Breast epithelium (tissue), 4 donors: ENCODE measurements at regions not wholly inside any gene's neighbourhood (a gene's known extent, or its start where the extent isn't known, plus 50 kb on each side); places are given as distances from the start of the nearest gene placed in this dataset.

Experiments
- DNase-seq, 2 donors: peaks; one replicate each; pipeline ENCODE4 v3.0.0-alpha.2; 2019; ENCODE audit warnings: low spot score in 2 of 2
- H3K27ac ChIP-seq, 2 donors: fragments of 200-600 bp; sonication (generic) in 1 of 2; one replicate each; pipeline ENCODE4 v1.5.1; 2016 to 2019; ENCODE audit warnings: mild to moderate bottlenecking in 1 of 2
- H3K27me3 ChIP-seq, 2 donors: fragments of 200-600 bp; sonication (generic) in 1 of 2; one replicate each; pipeline versions ENCODE4 v1.5.1 to v1.6.0; 2017 to 2019; ENCODE audit warnings: control low read depth in 1 of 2, mild to moderate bottlenecking in 1 of 2
- H3K36me3 ChIP-seq: fragments of 200-600 bp; one replicate; pipeline ENCODE4 v1.5.1; 2019
- H3K4me1 ChIP-seq, 2 donors: fragments of 200-600 bp; sonication (generic); one replicate each; pipeline ENCODE4 v1.5.1; 2016 to 2019; ENCODE audit warnings: control low read depth in 1 of 2
- H3K4me3 ChIP-seq, 3 donors: fragments of 200-600 bp; sonication (generic); 1 replicate in 2 of 3; 2 replicates in 1 of 3; pipeline ENCODE4 v1.5.1; 2016 to 2019; ENCODE audit warnings: mild to moderate bottlenecking in 3 of 3, moderate library complexity in 2 of 3
- H3K9me3 ChIP-seq, 2 donors: fragments of 200-600 bp; sonication (generic) in 1 of 2; one replicate each; pipeline ENCODE4 v1.5.1; 2016 to 2019; ENCODE audit warnings: control low read depth in 1 of 2
- CTCF ChIP-seq, 3 donors: fragments of 450-650 bp; IDR thresholded peaks; one replicate each; pipeline ENCODE4 v1.5.1; 2016 to 2017; ENCODE audit warnings: antibody characterized with exemption in 3 of 3, mild to moderate bottlenecking in 3 of 3, moderate library complexity in 3 of 3
- POLR2A ChIP-seq: fragments of 450-650 bp; IDR thresholded peaks from one replicate; pipeline ENCODE4 v1.6.1; 2016; ENCODE audit warnings: antibody characterized with exemption, mild to moderate bottlenecking, moderate library complexity
- POLR2AphosphoS5 ChIP-seq, 3 donors: sonication (generic); formaldehyde crosslinking; IDR thresholded peaks; one replicate each; pipeline ENCODE4 v1.6.1; 2017; ENCODE audit warnings: antibody characterized with exemption in 3 of 3
- intact Hi-C: fragments of 100-400 bp; cut with DNase I; formaldehyde crosslinking; loops from one replicate; pipeline ENCODE4 v1.15.1; 2023; ENCODE audit warnings: low total_unique reads

GRCh38 chr11:109783840-109784239 lies 309.4 kb upstream of the ZC3H12C start:
- H3K27me3 ChIP-seq, result no peaks in the 10 kb centered on the region
- no peak overlapping the region for H3K27ac ChIP-seq
- TF ChIP-seq POLR2AphosphoS5 (IDR thresholded peaks at IDR 0.05), result no peak
- no peak for TF ChIP-seq POLR2A
- no peak for TF ChIP-seq CTCF (IDR thresholded peaks at IDR 0.05)
- H3K4me3 ChIP-seq, result no peak overlapping the region
- H3K36me3 ChIP-seq, result no peaks in the 10 kb centered on the region
- intact Hi-C loops, result loop anchor here (2.0 kb wide), 1 partner anchor 43 kb away; no protein-coding TSS in a partner anchor
- H3K9me3 ChIP-seq, result no peaks in the 10 kb centered on the region
- no peaks in the 10 kb centered on the region for H3K4me1 ChIP-seq
- no peak for DNase-seq

GRCh38 chr11:109784536-109784935 lies 308.7 kb upstream of the ZC3H12C start:
- no peaks in the 10 kb centered on the region for H3K27me3 ChIP-seq
- no peak for TF ChIP-seq CTCF (IDR thresholded peaks at IDR 0.05)
- TF ChIP-seq POLR2AphosphoS5 (IDR thresholded peaks at IDR 0.05), result no peak
- TF ChIP-seq POLR2A, result no peak
- no peaks in the 10 kb centered on the region for H3K36me3 ChIP-seq
- no peaks in the 10 kb centered on the region for H3K4me1 ChIP-seq
- H3K27ac ChIP-seq, result no peak overlapping the region
- no peak for DNase-seq
- intact Hi-C loops, result no loop called here
- no peak overlapping the region for H3K4me3 ChIP-seq
- H3K9me3 ChIP-seq, result no peaks in the 10 kb centered on the region

GRCh38 chr11:109785198-109785597 lies 308.0 kb upstream of the ZC3H12C start:
- H3K27ac ChIP-seq, result no peak overlapping the region
- no peak overlapping the region for H3K4me3 ChIP-seq
- intact Hi-C loops, result no loop called here
- H3K27me3 ChIP-seq, result no peaks in the 10 kb centered on the region
- DNase-seq, result no peak
- H3K9me3 ChIP-seq, result no peaks in the 10 kb centered on the region
- H3K36me3 ChIP-seq, result no peaks in the 10 kb centered on the region
- TF ChIP-seq POLR2A, result no peak
- TF ChIP-seq CTCF (IDR thresholded peaks at IDR 0.05), result no peak
- no peak for TF ChIP-seq POLR2AphosphoS5 (IDR thresholded peaks at IDR 0.05)
- H3K4me1 ChIP-seq, result no peaks in the 10 kb centered on the region

- H3K27ac ChIP-seq, result no peak overlapping the region
- TF ChIP-seq POLR2A (no peak), CTCF (IDR thresholded peaks at IDR 0.05) (no peak), POLR2AphosphoS5 (IDR thresholded peaks at IDR 0.05) (no peak)
- intact Hi-C loops, result no loop called here
- H3K4me1 ChIP-seq, result no peaks in the 10 kb centered on the region
- no peak for DNase-seq
- no peaks in the 10 kb centered on the region for H3K9me3 ChIP-seq
- no peak overlapping the region for H3K4me3 ChIP-seq
- H3K27me3 ChIP-seq, result no peaks in the 10 kb centered on the region
- no peaks in the 10 kb centered on the region for H3K36me3 ChIP-seq
Measured at GRCh38 chr11:109785714-109786113, 307.5 kb upstream of the ZC3H12C start.

- Histone ChIP-seq H3K36me3 (no peaks in the 10 kb centered on the region), H3K9me3 (no peaks in the 10 kb centered on the region), H3K4me1 (no peaks in the 10 kb centered on the region), H3K4me3 (no peak overlapping the region), H3K27me3 (no peaks in the 10 kb centered on the region), H3K27ac (no peak overlapping the region)
- intact Hi-C loops, result no loop called here
- TF ChIP-seq POLR2A, result no peak
- TF ChIP-seq POLR2AphosphoS5 (IDR thresholded peaks at IDR 0.05), result no peak
- DNase-seq, result no peak
Measured at GRCh38 chr11:109788948-109789490, 304.2 kb upstream of the ZC3H12C start.

GRCh38 chr11:109789901-109790300 lies 303.3 kb upstream of the ZC3H12C start:
- Histone ChIP-seq H3K4me3 (no peak overlapping the region), H3K9me3 (no peaks in the 10 kb centered on the region), H3K27ac (no peak overlapping the region), H3K36me3 (no peaks in the 10 kb centered on the region), H3K27me3 (no peaks in the 10 kb centered on the region), H3K4me1 (no peaks in the 10 kb centered on the region)
- no peak for DNase-seq
- intact Hi-C loops, result no loop called here
- TF ChIP-seq CTCF (IDR thresholded peaks at IDR 0.05), result no peak
- TF ChIP-seq POLR2AphosphoS5 (IDR thresholded peaks at IDR 0.05), result no peak
- no peak for TF ChIP-seq POLR2A
